Inferior parietal cortex (tissue), 1 donor: ENCODE measurements at regions not wholly inside any gene's neighbourhood (a gene's known extent, or its start where the extent isn't known, plus 50 kb on each side); places are given as distances from the start of the nearest gene placed in this dataset.

ENCODE experiments used
- DNase-seq: peaks from one replicate; pipeline ENCODE4 v3.0.0-alpha.2; 2016; ENCODE audit errors: extremely low spot score

DNA sequence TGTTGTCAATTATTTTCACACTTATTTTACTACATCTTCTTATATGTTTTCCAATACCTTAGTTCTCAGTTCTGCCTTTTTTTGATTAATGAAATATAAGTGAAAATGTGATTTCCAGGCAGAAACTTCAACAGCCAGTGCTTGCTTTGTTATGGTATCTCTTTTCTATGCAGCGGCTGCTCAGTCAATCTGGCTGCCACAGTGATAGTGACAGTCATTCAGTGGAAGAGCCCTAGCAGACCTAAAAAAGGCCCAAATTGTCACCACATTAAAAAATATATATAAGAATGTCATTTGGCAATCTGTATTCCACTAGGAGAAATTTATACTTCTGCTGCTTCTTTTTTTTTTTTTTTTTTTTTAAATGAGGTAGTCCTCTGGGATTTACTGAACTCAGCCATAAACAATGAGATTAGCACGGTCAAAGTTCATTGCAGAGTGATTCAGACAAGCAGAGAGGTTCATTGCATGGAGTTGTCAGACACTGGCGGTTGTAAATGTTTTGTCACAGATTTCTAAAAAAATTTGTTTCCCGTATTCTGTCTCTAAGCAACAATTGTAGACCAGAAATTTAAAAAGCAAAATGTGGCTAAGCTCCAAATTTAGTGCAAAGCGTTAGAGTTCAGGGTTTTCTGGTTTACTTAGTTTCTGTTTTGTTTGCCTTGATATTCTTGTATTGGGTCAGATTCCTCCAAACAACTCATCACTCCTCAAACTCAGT lies 94.7 kb upstream of the PRR20A start:
- DNase-seq, result no peak

DNA sequence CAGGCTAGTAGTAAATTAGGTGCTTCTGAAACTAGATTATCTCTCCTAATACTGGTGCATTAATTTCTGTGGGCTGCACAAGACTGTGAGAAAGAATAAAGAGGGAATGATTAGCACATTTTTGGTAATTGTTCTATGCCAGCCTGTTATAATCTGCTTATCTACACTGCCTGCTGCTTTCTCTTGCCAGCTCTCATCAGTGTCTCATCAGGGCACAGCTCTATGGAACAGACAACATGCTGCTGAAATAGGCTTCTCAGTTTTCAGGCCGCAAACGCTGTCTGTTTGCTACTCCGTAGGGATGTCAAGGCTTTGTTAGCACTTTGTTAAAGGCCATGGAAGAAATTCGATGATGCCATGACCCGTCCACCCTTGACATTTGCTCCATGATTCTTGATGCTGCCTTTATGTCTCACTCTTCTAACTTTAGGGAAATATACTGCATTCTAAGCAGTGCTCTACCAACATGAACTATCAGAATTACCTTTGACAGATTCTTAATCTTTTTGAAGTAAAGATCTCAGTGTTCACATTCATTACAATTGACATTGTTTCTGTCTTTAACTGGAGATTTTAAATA lies 84.0 kb upstream of the PRR20A start:
- no peak for DNase-seq

DNA sequence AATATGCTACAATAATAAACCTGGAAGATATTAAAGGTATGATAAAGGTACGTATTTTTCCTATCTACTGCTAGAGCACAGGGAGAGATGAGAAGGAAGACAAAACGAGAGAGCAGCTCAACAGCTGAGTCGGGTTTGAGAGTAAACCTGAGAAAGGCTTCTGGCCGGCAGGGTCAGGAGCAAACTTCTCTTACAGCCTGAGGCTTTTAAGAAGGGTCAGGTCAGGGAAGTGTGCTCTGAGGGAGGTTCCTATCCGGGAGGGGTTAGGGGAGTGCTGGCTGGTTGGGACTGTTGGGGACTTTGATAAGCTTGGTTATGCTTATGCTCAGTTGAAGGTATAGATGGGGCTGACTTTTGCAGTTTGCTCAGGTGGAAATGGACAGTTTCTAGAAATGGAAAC lies 77.7 kb upstream of the PRR20A start:
- no peak for DNase-seq

DNA sequence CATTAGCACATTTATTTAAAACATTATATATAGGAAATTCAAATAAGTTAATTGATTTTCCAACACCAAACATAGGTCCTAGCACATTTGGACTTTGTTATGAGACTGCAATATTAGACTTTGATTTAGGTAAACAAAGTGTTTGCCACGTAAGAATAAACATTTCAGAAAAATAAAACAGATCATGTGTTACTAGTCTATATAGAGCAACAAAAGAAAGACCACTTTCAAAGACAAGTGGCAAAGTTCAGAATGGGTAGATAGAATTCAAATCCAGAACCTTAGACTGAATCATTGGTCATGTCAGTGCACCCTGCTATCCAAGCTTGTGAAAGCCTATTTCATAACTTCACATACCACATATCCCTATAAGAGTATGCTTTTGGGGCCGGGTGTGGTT lies 66.7 kb upstream of the PRR20A start:
- DNase-seq, result no peak

DNA sequence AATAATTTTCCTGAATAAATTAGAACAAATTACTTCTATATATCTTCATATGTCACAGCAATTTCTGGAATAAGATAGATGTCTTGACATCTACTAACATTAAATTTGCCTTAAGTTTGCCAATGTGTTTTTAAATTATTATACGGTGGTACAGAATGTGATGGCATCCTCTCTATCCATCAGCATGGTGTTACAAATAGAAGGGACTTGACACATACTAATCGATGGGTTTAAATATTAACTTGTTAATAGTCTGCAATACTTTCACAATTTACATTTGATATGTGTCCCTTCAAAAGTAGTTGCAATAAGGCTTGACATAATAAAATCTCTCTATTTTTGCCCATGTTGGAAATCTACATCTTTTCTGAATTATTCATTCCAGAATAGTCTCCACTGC lies 65.1 kb upstream of the PRR20A start:
- DNase-seq, result no peak

DNA sequence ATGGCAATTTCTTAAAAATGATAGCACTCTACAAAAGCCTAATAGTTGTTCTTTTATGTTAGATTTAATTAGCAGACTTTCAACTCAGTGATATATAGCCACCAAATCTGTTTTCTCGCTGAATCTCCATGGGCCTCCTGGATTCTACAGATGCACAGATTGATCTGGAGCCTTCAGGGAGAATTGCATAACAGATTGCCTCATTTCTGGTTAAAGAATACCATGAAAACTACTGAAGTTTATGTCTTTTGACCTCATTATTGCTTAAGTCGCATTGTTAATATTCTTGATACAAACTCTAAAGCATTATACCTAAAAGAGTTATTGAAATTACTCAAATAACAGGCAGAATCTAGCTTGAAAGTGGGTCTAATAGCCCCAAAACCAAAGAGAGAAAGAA lies 53.7 kb upstream of the PRR20A start:
- DNase-seq, result no peak
